GM13976 (cell line): ENCODE measurements at regions not wholly inside any gene's neighbourhood (a gene's known extent, or its start where the extent isn't known, plus 50 kb on each side); places are given as distances from the start of the nearest gene placed in this dataset.
A peak's percentile ranks its signal among the peaks of the same experiment; 100 is the strongest.

Source experiments
- DNase-seq: peaks from one replicate; pipeline ENCODE4 v3.0.0; 2012; ENCODE audit warnings: low spot score
- in situ Hi-C: fragments of 300-500 bp; cut with MboI; formaldehyde crosslinking; loops from one replicate; pipeline ENCODE4 v1.12.0; 2022; ENCODE audit warnings: low sequenced_read_pairs, mixed read lengths, inconsistent platforms; ENCODE audit not compliant: unreplicated experiment
- TF ChIP-seq, protein P1 (sequence below): IDR thresholded peaks from 2 replicates; pipeline ENCODE4 v1.5.1; 2012; ENCODE audit warnings: borderline replicate concordance, mild to moderate bottlenecking; ENCODE audit not compliant: insufficient read depth; ENCODE audit errors: extremely low read depth, missing control alignments, control extremely low read depth

GRCh38 chr18:53935399-53935798 lies 289.1 kb downstream of the MBD2 start:
- TF ChIP-seq, protein P1, sequence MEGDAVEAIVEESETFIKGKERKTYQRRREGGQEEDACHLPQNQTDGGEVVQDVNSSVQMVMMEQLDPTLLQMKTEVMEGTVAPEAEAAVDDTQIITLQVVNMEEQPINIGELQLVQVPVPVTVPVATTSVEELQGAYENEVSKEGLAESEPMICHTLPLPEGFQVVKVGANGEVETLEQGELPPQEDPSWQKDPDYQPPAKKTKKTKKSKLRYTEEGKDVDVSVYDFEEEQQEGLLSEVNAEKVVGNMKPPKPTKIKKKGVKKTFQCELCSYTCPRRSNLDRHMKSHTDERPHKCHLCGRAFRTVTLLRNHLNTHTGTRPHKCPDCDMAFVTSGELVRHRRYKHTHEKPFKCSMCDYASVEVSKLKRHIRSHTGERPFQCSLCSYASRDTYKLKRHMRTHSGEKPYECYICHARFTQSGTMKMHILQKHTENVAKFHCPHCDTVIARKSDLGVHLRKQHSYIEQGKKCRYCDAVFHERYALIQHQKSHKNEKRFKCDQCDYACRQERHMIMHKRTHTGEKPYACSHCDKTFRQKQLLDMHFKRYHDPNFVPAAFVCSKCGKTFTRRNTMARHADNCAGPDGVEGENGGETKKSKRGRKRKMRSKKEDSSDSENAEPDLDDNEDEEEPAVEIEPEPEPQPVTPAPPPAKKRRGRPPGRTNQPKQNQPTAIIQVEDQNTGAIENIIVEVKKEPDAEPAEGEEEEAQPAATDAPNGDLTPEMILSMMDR: no peak
- in situ Hi-C loops: no loop called here
- DNase-seq: no peak

- TF ChIP-seq, protein P1: no peak
- no peak for DNase-seq
- in situ Hi-C loops: no loop called here
These were observed 304.0 kb downstream of the MBD2 start for GRCh38 chr18:53920312-53921075.

DNA sequence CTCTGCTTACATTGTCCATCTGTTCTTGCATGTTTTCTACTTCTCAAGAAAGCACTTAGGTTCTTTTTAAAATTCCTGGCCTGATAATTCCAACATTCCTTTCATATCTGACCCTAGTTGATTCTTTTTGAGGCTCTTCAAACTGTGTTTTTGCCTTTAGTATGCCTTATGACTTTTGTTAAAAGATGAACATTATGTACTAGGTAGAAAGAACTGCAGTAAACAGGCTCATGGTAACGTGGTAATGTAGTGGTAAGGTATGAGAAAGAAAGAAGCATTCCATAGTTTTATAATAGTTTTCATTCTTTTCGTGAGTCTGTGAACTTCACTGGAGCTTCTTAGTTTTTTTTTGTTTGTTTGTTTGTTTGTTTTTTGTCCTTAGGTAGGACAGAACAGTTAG lies 306.4 kb downstream of the MBD2 start:
- TF ChIP-seq, protein P1: no peak
- in situ Hi-C loops: no loop called here
- no peak for DNase-seq

DNA sequence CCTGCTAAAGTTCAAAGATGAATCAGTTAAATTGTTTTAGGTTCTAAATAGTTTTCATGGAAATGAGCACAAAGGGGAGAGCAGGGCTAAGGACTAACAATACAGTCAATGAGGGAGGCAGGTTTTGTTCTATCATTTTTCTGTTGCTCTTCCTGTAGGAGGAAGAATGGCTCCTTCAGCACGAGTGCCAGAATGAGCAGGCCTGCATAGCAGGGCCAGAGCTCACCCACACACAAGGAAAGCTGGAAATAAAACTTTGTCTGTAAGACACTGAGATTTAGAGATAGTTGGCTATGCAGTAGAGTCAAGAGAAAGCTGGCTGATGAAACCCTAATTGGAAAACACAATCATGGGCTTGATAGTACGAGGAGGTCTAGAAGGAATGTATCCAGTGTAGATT lies 313.3 kb downstream of the MBD2 start:
- in situ Hi-C loops: no loop called here
- no peak for DNase-seq
- TF ChIP-seq, protein P1: no peak

GRCh38 chr18:53909668-53910067 lies 314.8 kb downstream of the MBD2 start:
- TF ChIP-seq, protein P1: no peak
- peak; percentile 20 for DNase-seq
- in situ Hi-C loops: no loop called here

- in situ Hi-C loops: no loop called here
- TF ChIP-seq, protein P1: no peak
These were observed 316.5 kb downstream of the MBD2 start for GRCh38 chr18:53907921-53908320.

More at GRCh38 chr18:53907921-53908320, 316.5 kb downstream of the MBD2 start:
- no peak for DNase-seq
